ENCODE measurements at regions not wholly inside any gene's neighbourhood (a gene's known extent, or its start where the extent isn't known, plus 50 kb on each side); places are given as distances from the start of the nearest gene placed in this dataset.

GRCh38 chr11:122176651-122177050, 60.6 kb upstream of the BLID start:
- DNase-seq (ENCODE audit: low spot score) (no peak), ATAC-seq (ENCODE audit: low FRiP score) (no peak)
- TF ChIP-seq CTCF (IDR thresholded peaks at IDR 0.05) = no peak

GRCh38 chr11:122175306-122175705, 59.3 kb upstream of the BLID start:
- TF ChIP-seq CTCF (IDR thresholded peaks at IDR 0.05) = no peak
- ATAC-seq (ENCODE audit: low FRiP score) (no peak), DNase-seq (ENCODE audit: low spot score) (no peak)

- TF ChIP-seq CTCF (IDR thresholded peaks at IDR 0.05) = no peak
- DNase-seq (ENCODE audit: low spot score) (no peak), ATAC-seq (ENCODE audit: low FRiP score) (no peak)
Observed at GRCh38 chr11:122173587-122173986, 57.6 kb upstream of the BLID start.

GRCh38 chr11:122173074-122173450, 57.0 kb upstream of the BLID start:
- ATAC-seq (ENCODE audit: low FRiP score) = no peak
- DNase-seq (ENCODE audit: low spot score) = no peak
- TF ChIP-seq CTCF (IDR thresholded peaks at IDR 0.05) = no peak

- no peak for TF ChIP-seq CTCF (IDR thresholded peaks at IDR 0.05)
- ATAC-seq (ENCODE audit: low FRiP score) (no peak), DNase-seq (ENCODE audit: low spot score) (no peak)
Observed at GRCh38 chr11:122172352-122173073, 56.5 kb upstream of the BLID start.

- peak; percentile 43 for ATAC-seq (ENCODE audit: low FRiP score)
- TF ChIP-seq CTCF (IDR thresholded peaks at IDR 0.05) = no peak
Observed at GRCh38 chr11:122170815-122171475, 54.9 kb upstream of the BLID start.

GRCh38 chr11:122168218-122168617, 52.2 kb upstream of the BLID start:
- no peak for ATAC-seq (ENCODE audit: low FRiP score)
- no peak for DNase-seq (ENCODE audit: low spot score)
- no peak for TF ChIP-seq CTCF (IDR thresholded peaks at IDR 0.05)

More at GRCh38 chr11:122170815-122171475, 54.9 kb upstream of the BLID start:
- DNase-seq (ENCODE audit: low spot score) = no peak

Measured in omental fat pad (tissue), 3 donors.